ENCODE measurements at regions not wholly inside any gene's neighbourhood (a gene's known extent, or its start where the extent isn't known, plus 50 kb on each side); places are given as distances from the start of the nearest gene placed in this dataset.
"Not testable (repeated sequence)": the region's sequence is repeated elsewhere in the genome, so short reads cannot be mapped to it uniquely, and the experiment has no call there.

GRCh38 chr4:138414202-138414601 is 172.1 kb upstream of the SLC7A11 start:
- DNase-seq = no peak

GRCh38 chr4:138413273-138413672 is 171.1 kb upstream of the SLC7A11 start:
- no peak for DNase-seq

DNA sequence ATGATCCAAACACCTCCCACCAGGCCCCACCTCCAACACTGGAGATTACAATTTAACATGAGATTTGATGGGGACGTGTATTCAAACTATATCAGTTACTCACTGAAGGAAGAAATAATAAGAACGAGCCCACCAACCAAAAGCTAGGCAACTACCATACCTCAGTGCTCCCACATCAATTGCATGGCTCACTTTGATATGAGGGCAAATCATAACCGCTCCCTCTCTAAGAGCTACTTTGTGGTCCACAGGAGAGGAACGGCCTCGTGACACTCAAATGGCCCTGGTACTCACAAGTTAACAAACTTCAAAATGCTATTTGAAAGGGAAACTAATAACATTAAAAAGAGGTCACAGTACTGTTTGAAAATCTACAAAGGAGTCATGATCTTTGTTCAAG is 170.7 kb upstream of the SLC7A11 start:
- no peak for DNase-seq

GRCh38 chr4:138410266-138410665 is 168.1 kb upstream of the SLC7A11 start:
- no peak for DNase-seq

DNA sequence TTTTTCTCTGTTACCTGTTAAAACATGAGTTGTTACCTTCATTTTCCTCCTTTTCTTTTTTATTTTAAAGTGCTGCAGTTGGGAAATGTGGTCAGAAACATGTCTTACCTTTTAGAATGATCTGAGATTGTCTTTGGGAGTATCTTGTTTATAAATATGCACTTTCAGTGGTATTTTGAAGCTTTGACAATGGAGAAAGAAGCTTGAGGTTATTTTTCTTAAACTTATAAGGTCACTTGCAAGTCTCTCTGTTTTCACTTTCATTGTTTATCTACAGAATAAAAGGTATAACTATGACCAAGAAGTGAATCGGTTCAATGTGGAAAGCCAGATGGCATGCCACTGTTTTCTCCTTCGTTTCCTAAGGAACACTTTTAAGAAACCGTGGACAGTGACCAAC is 167.5 kb upstream of the SLC7A11 start:
- DNase-seq = no peak

- no peak for DNase-seq
These were observed 166.6 kb upstream of the SLC7A11 start for GRCh38 chr4:138408758-138409157.

- no peak for DNase-seq
These were observed 165.2 kb upstream of the SLC7A11 start for GRCh38 chr4:138407329-138407728.

DNA sequence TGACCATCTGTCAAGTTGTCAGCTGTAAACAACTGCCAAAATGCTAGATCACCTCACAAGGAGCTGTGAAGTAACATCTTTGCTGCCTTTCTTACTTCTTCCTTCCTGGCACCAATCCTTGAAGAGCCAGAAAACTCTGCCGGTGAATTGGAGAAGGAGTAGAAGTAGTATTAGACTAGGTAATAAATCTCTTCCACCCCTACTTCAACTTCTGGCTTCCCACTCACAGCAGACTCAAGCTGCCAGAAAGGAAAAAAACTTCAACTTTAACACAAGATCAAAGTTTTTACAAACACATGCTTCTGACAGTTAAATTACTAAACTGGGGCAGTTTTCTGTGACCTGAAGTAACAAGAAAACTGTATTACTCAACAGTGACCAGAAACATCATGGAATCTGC is 164.7 kb upstream of the SLC7A11 start:
- no peak for DNase-seq

- no peak for DNase-seq
These were observed 163.9 kb upstream of the SLC7A11 start for GRCh38 chr4:138405934-138406567.

DNA sequence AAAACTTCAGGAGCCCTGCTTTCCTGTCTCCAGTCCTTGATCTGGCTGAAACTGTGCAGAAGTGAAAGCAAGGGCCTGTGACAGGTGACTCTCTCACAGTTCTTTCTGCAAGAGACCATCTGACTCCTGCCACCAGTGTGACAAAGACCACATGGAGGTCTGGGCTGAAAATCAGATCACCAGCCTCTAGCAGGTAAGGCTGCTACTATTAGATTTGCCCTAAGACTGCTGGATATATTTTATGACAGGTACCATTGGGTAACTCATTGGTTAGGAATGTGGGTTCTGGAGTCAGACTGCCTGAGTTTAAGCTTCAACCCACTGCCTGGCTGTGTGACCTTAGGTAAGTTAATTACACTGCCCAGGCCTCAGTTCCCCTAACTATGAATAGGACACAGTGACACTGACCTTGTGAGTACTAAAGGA is 163.3 kb upstream of the SLC7A11 start:
- DNase-seq = no peak

GRCh38 chr4:138404801-138405200 is 162.7 kb upstream of the SLC7A11 start:
- no peak for DNase-seq

DNA sequence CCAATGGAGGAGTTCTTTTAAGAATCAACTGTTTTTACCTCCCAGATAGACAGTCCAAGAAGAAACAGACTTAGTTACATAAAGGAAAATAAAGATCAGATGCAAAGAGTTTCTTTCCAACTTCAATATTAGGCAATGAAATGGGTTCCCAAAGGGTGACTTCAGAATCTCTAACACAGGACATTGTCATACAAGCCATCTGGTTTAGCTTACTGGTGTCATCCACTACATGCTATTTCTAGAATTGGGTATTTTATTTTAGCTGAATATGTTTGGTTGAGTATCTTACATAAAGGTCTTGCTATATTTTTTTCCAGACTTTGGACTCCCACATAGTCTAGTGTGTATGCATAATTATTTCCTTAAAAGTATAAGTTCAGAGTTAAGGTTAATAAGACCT is 162.1 kb upstream of the SLC7A11 start:
- no peak for DNase-seq

DNA sequence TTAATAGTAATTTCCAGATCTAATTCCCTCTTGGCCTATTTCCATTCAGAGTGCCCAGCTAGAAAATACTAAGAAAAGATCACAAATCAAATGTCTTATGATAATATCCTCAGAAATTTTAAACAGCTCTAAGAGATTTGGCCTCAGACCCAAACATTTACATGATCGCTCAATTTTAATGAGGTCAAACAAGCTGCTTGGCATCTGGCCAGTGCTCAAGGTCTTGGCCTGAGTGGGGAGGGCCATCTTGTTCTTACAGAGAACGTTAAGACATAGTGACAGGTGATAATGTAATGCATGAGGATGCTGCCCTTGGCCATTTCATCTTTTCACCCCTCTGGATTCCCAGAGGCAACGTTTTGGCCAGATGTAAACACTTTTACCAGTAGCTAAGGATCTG is 159.2 kb upstream of the SLC7A11 start:
- DNase-seq = no peak

DNA sequence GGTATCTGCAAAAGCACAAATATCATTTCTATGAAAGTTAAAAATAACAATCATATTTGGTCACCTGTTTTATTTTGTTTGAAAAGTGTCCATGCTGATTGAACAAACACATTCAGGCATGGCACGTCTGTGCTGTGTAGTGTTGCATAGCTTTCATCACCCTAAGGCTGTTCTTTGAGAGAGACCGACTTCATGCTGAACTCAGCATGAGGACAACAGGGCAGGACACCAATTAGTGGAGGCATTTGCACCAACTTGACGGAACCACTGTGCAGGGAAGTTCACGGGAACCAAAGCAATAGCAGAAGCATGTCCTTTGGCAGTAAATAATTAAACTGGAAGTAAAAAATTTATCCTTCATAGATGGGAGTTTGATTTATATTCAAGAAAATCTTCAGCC is 158.4 kb upstream of the SLC7A11 start:
- no peak for DNase-seq

- DNase-seq = no peak
These were observed 157.9 kb upstream of the SLC7A11 start for GRCh38 chr4:138400066-138400465.

- DNase-seq = no peak
These were observed 156.9 kb upstream of the SLC7A11 start for GRCh38 chr4:138399081-138399480.

GRCh38 chr4:138398322-138398721 is 156.2 kb upstream of the SLC7A11 start:
- DNase-seq = no peak

- no peak for DNase-seq
These were observed 151.9 kb upstream of the SLC7A11 start for GRCh38 chr4:138393886-138394610.

DNA sequence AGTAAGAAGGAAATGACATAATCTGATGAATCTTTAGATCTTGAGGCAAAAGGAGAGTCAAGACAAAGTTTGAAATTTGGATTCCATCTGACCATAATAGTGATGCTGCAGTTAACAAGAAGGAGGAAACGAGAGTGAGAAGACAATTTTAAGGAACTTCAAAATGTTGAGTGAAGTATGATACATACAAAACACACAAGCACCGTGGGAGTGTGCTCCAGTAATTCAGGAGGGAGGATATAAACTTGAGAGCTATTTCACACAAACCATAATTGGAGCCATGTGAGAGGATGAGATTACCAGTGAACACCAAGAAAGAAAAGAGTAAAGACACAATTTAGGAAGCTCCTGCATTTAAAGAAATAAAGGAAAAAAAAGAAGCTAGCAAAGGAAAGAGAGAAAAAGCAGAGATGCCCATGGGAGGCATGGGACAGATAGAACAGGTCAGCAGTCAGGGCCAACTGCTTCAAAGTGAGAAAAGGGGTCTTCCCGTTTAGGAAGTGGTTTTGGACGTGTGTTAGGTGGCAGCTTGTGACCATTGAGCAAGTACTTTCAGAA is 150.7 kb upstream of the SLC7A11 start:
- DNase-seq = no peak

GRCh38 chr4:138389976-138390685 is 148.0 kb upstream of the SLC7A11 start:
- DNase-seq = no peak

DNA sequence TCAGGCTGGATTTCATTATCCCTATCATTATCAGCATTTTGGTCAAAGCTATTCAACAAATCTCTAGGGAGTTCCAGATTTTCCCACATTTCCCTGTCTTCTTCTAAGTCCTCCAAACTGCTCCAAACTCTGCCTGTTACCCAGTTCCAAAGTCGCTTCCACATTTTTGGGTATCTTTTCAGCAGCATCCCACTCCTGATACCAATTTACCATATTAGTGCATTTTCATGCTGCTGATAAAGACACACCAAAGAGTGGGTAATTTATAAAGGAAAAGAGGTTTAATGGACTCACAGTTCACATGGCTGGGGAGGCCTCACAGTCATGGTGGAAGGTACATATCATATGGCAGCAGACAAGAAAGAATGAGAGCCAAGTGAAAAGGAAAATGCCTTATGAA is 132.8 kb upstream of the SLC7A11 start:
- no peak for DNase-seq

GRCh38 chr4:138367942-138368341 is 125.8 kb upstream of the SLC7A11 start:
- no peak for DNase-seq

DNA sequence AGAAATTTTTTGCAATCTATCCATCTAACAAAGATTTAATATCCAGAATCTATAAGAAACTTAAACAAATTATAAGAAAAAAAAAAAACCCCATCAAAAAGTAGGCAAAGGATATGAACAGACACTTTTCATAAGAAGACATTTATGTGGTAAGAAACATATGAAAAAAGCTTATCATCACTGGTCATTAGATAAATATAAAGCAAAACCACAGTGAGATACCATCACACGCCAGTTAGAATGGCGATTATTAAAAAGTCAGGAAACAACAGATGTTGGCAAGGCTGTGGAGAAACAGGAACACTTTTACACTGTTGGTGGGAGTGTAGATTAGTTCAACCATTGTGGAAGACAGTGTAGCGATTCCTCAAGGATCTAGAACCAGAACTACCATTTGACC is 110.3 kb upstream of the SLC7A11 start:
- not testable (repeated sequence) for DNase-seq

DNA sequence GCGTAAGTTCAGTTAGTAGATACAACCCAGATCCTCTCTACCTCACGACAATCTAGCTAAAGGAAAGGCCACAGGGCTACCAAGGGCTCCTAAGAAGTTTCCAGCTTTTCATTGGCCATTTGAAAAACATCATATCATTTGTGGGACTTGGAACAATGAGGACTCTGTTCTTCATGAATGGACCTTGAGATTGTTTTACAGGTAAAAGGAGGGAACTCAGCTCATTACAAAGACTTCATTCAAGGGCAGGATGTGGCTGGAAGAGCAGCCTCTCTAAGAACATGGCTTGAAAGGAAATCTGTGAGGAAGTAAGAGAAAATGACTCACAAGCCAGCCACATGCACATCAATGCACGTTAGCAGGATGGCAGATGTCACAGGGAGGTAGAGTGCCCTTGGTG is 105.9 kb upstream of the SLC7A11 start:
- DNase-seq = no peak

Measured in activated effector memory CD4-positive, alpha-beta T cell treated with Interleukin-2 at 50 U/mL for 16 hours (primary cell).